MM.1S (cell line): ENCODE measurements at regions not wholly inside any gene's neighbourhood (a gene's known extent, or its start where the extent isn't known, plus 50 kb on each side); places are given as distances from the start of the nearest gene placed in this dataset.

Experiments
- DNase-seq: peaks from one replicate; pipeline ENCODE4 v3.0.0-alpha.2; 2015
- H2AFZ ChIP-seq: fragments of 300-600 bp; sonication (generic); 2 replicates; pipeline ENCODE4 v1.6.0; 2016; ENCODE audit warnings: antibody characterized with exemption, low read length
- H3F3A ChIP-seq: fragments of 300-600 bp; sonication (generic); 2 replicates; pipeline ENCODE4 v1.6.1; 2016; ENCODE audit warnings: mild to moderate bottlenecking, antibody characterized with exemption, low read length, moderate library complexity, mixed read lengths; ENCODE audit not compliant: insufficient read depth
- H3K27ac ChIP-seq: fragments of 300-600 bp; sonication (generic); 2 replicates; pipeline ENCODE4 v1.5.1; 2016; ENCODE audit warnings: mild to moderate bottlenecking, low read length
- H3K27me3 ChIP-seq: fragments of 300-600 bp; sonication (generic); replicated peaks from 2 replicates; pipeline ENCODE4 v1.6.0; 2016; ENCODE audit warnings: low read length; ENCODE audit not compliant: insufficient read depth
- H3K36me3 ChIP-seq: fragments of 300-600 bp; sonication (generic); replicated peaks from 2 replicates; pipeline ENCODE4 v1.6.1; 2016; ENCODE audit warnings: mild to moderate bottlenecking, low read length, mixed read lengths; ENCODE audit not compliant: insufficient read depth
- H3K4me1 ChIP-seq: fragments of 300-600 bp; sonication (generic); 2 replicates; pipeline ENCODE4 v1.6.1; 2016; ENCODE audit warnings: low read length, mixed read lengths
- H3K4me2 ChIP-seq: fragments of 300-600 bp; sonication (generic); 2 replicates; pipeline ENCODE4 v1.6.0; 2016; ENCODE audit warnings: low read depth, low read length
- H3K4me3 ChIP-seq: fragments of 300-600 bp; sonication (generic); 2 replicates; pipeline ENCODE4 v1.5.1; 2016; ENCODE audit warnings: low read length, mixed read lengths
- H3K79me2 ChIP-seq: fragments of 300-600 bp; sonication (generic); 2 replicates; pipeline ENCODE4 v1.6.1; 2016; ENCODE audit warnings: mixed run types, low read length, mixed read lengths
- H3K9ac ChIP-seq: fragments of 300-600 bp; sonication (generic); 2 replicates; pipeline ENCODE4 v1.6.1; 2016; ENCODE audit warnings: low read length, mixed read lengths
- H3K9me2 ChIP-seq: fragments of 300-600 bp; sonication (generic); replicated peaks from 2 replicates; pipeline ENCODE4 v1.6.1; 2016; ENCODE audit warnings: mild to moderate bottlenecking, low read length, mixed read lengths; ENCODE audit not compliant: insufficient read depth
- H3K9me3 ChIP-seq: fragments of 300-600 bp; sonication (generic); replicated peaks from 2 replicates; pipeline ENCODE4 v1.6.1; 2016; ENCODE audit warnings: mild to moderate bottlenecking, low read length, mixed read lengths; ENCODE audit not compliant: insufficient read depth
- H4K20me1 ChIP-seq: fragments of 300-600 bp; sonication (generic); 2 replicates; pipeline ENCODE4 v1.6.1; 2016; ENCODE audit warnings: mild to moderate bottlenecking, low read length, moderate library complexity, mixed read lengths; ENCODE audit not compliant: insufficient read depth
- CTCF ChIP-seq: fragments of 300-600 bp; sonication (generic); IDR thresholded peaks from 2 replicates; pipeline ENCODE4 v1.5.1; 2016; ENCODE audit warnings: antibody characterized with exemption, low read length, mixed read lengths
- EZH2 ChIP-seq: fragments of 300-600 bp; sonication (generic); optimal IDR thresholded peaks from 2 replicates; pipeline ENCODE3; 2017; ENCODE audit warnings: low read depth, mild to moderate bottlenecking, antibody characterized with exemption, low read length, mixed read lengths
- EZH2phosphoT487 ChIP-seq: fragments of 300-600 bp; sonication (generic); IDR thresholded peaks from 2 replicates; pipeline ENCODE4 v1.6.1; 2018; ENCODE audit warnings: antibody characterized with exemption, low read length

- Histone ChIP-seq H3K79me2 (no peaks in the 10 kb centered on the region), H3K27ac (no peak overlapping the region), H2AFZ (no peak overlapping the region), H3K36me3 (no peaks in the 10 kb centered on the region), H3K9me3 (no peaks in the 10 kb centered on the region), H3F3A (no peaks in the 10 kb centered on the region), H3K27me3 (no peaks in the 10 kb centered on the region), H3K4me1 (no peaks in the 10 kb centered on the region), H3K9ac (no peak overlapping the region), H4K20me1 (no peaks in the 10 kb centered on the region), H3K9me2 (no peaks in the 10 kb centered on the region), H3K4me3 (no peak overlapping the region), H3K4me2 (no peak overlapping the region)
- TF ChIP-seq CTCF (no peak), EZH2 (no peak), EZH2phosphoT487 (no peak)
- DNase-seq: no peak
Measured at GRCh38 chr11:116115801-116116200, 611.6 kb upstream of the CADM1 start.

DNA sequence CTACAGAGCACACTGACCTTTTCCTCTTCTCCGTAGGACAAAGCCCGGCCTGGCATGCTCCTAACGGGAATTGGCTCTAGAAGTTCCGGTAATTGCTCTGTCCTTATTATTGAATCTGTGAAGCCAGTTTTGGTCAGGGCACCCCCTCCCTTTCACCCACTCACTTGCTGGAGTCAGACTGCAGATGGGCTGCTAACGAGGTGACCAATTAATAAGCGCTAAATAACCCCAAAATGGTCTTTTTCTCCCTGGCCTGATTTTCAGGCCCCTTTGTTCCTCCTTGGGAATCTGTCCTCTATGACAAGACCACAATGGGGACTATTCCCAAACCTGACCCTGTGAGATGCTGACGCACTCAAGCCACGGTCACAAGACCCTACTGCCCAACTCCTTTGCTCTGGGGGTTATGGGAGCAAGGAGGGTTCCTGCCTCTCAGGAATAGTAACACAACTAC, 610.0 kb upstream of the CADM1 start:
- Histone ChIP-seq H2AFZ (no peak overlapping the region), H3K9ac (no peak overlapping the region), H3K9me3 (no peaks in the 10 kb centered on the region), H3K79me2 (no peaks in the 10 kb centered on the region), H3K36me3 (no peaks in the 10 kb centered on the region), H3K9me2 (no peaks in the 10 kb centered on the region), H3F3A (no peaks in the 10 kb centered on the region), H3K4me1 (no peaks in the 10 kb centered on the region), H4K20me1 (no peaks in the 10 kb centered on the region), H3K27ac (no peak overlapping the region), H3K4me2 (no peak overlapping the region), H3K4me3 (no peak overlapping the region), H3K27me3 (no peaks in the 10 kb centered on the region)
- TF ChIP-seq EZH2phosphoT487 (no peak), CTCF (no peak), EZH2 (no peak)
- DNase-seq: no peak

DNA sequence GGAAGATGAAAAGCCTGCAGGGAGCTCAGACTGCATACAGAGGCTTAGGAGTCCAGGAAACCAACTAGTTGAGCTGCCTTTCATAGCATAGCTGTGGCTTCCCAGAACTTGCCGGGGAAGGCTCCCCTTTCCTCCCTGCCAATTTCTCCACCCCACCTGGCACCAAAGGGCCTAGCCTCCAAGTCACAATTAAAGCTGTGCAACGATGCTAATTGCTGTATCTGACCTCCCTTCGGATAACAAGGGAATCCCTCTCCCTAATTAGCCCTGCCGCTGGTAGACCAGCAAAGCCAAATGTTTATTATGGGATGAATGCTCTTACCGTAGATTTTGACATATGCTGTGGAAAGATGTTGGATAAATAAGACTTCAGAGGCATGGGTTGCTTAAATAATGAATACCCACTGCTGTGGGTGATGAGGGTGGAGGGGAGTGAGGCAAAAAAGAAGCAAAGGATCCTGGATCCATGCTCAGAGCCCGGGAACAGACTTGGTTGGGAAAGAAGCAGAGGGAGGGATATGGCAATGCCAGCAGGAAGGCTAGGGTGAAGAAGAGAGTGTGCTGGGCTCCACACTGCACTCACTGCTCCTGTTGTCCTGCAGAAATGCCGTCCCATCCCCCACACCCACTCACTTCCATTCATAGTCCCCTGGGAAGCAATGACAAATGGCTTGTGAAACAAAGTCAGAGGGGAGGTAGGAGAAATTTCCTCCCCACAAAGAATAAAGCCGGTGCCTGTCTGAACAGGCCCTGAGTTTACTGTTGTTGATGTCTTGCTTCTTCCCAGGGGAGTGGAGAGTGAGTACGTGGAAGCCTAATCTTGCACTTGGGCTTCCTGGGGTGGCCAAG, 608.1 kb upstream of the CADM1 start:
- TF ChIP-seq EZH2phosphoT487: no peak
- TF ChIP-seq EZH2: no peak
- no peaks in the 10 kb centered on the region for H3K4me1 ChIP-seq
- no peak overlapping the region for H2AFZ ChIP-seq
- H3K36me3 ChIP-seq: no peaks in the 10 kb centered on the region
- no peaks in the 10 kb centered on the region for H3K9me3 ChIP-seq
- H3K79me2 ChIP-seq: no peaks in the 10 kb centered on the region
- H3K4me2 ChIP-seq: no peak overlapping the region
- no peak overlapping the region for H3K4me3 ChIP-seq
- no peak overlapping the region for H3K9ac ChIP-seq
- no peak overlapping the region for H3K27ac ChIP-seq
- H3F3A ChIP-seq: no peaks in the 10 kb centered on the region
- no peaks in the 10 kb centered on the region for H3K9me2 ChIP-seq
- H3K27me3 ChIP-seq: no peaks in the 10 kb centered on the region
- no peaks in the 10 kb centered on the region for H4K20me1 ChIP-seq
- DNase-seq: no peak

DNA sequence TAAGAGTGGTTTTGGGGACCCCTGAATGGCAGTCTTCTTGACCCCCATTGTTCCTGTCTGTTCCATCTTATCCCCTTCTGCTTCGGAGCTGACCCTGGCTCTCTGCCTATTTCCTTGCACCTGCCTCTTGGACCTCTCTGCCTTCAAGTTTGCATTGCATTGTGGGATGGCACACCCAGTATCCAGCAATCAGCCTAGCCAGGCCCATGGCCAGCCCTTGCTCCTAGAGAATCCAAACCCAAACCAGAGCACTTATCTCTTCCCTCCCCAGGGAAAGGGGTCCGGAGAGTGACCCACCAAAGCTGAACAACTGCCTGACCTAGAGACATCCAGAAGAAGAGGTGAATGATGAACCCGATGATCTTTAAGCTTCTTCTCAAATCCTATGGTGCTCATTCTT, 607.3 kb upstream of the CADM1 start:
- no peak for DNase-seq
- no peaks in the 10 kb centered on the region for H3K27me3 ChIP-seq

More for the DNA sequence above, 607.3 kb upstream of the CADM1 start:
- Histone ChIP-seq H3F3A (no peaks in the 10 kb centered on the region), H2AFZ (no peak overlapping the region), H3K9me3 (no peaks in the 10 kb centered on the region), H3K4me1 (no peaks in the 10 kb centered on the region), H3K36me3 (no peaks in the 10 kb centered on the region), H3K9ac (no peak overlapping the region), H3K4me3 (no peak overlapping the region), H3K4me2 (no peak overlapping the region), H3K9me2 (no peaks in the 10 kb centered on the region), H4K20me1 (no peaks in the 10 kb centered on the region), H3K27ac (no peak overlapping the region), H3K79me2 (no peaks in the 10 kb centered on the region)
- TF ChIP-seq CTCF: no peak
- TF ChIP-seq EZH2: no peak
- TF ChIP-seq EZH2phosphoT487: no peak
